ENCODE measurements at regions not wholly inside any gene's neighbourhood (a gene's known extent, or its start where the extent isn't known, plus 50 kb on each side); places are given as distances from the start of the nearest gene placed in this dataset.

DNA sequence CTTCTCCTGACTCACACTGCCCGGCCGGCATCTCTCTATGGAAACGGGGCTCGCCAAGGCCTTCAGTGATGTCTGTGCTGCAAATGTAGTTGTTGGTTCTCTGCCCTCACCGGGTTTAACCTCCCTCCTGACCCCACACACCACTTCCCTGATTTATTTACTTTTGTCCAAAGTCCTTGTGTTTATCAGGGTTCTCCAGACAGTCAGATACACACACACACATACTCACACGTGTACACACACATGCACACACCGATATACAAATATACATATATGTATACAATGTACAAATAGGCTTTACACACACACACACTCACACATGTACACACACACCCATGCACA is 647.0 kb downstream of the BRD1 start:
- Histone ChIP-seq H3K4me1 (peaks cover 0 to 10% (median 0%) of the 10 kb centered on the region in 10 experiments; a peak in 6 of 20 replicates), H4K20me1 (peaks cover 0 to 35% (median 0%) of the 10 kb centered on the region in 11 experiments; a peak in 4 of 22 replicates), H3K9ac (no peak overlapping the region), H3K27ac (no peak overlapping the region), H3K9me3 (replicated peaks in 1 of 11) (no peaks in the 10 kb centered on the region), H3K4me3 (no peak overlapping the region), H3K4me2 (no peak overlapping the region), H3K36me3 (no peaks in the 10 kb centered on the region), H3K27me3 (peaks cover 0 to 11% (median 0%) of the 10 kb centered on the region in 11 experiments; a peak in 3 of 22 replicates)
- TF ChIP-seq Cebpa-rat (IDR thresholded peaks at IDR 0.05), result no peak

DNA sequence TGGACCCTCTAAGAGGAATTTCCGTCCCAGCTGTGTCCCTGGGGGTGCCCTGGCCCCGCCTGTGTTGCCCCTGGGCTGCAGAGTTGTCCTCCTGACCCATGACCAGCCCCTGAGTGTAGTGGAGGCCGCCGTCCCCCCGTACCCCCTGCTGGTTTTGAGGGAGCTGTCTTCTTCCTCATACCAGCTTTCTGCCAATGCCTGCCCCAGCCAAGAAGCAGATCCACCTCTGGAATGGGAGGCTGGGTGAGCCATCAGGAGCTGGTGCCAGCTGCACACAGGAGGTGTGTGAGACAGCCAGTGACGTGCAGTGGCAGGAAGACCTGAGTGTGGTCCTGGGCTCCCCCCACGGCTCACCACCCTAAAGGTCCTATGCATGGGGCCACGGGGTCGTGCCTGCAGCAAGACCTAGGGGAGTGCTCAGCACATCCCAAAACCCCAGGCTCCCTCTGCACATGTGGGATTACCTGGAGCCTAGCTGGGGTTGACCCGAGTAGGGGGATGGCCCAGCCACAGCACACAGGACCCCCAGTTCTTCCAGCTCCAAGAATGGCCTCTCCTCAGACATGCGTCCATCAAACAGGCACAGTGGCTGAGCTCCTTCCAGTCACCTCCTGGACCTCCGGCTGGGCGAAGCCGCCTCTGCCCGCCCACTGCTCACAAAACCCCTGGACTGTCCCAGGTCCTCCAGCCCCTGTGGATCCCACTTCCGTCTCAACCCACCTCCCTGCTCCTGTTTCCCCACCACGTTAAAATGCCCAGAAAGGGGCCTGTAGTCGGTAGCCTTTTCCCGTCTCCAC is 647.6 kb downstream of the BRD1 start:
- H3K4me2 ChIP-seq, result no peak overlapping the region
- H4K20me1 ChIP-seq, result peaks cover 0 to 35% (median 0%) of the 10 kb centered on the region in 11 experiments; a peak in 4 of 22 replicates
- H3K4me3 ChIP-seq, result no peak overlapping the region
- H3K27ac ChIP-seq, result no peak overlapping the region
- no peaks in the 10 kb centered on the region for H3K9me3 ChIP-seq (replicated peaks in 1 of 11)
- peaks cover 0 to 11% (median 0%) of the 10 kb centered on the region in 11 experiments; a peak in 3 of 22 replicates for H3K27me3 ChIP-seq
- H3K9ac ChIP-seq, result no peak overlapping the region
- no peak for TF ChIP-seq Cebpa-rat (IDR thresholded peaks at IDR 0.05)
- H3K4me1 ChIP-seq, result peaks cover 0 to 10% (median 0%) of the 10 kb centered on the region in 10 experiments; a peak in 6 of 20 replicates
- no peaks in the 10 kb centered on the region for H3K36me3 ChIP-seq

DNA sequence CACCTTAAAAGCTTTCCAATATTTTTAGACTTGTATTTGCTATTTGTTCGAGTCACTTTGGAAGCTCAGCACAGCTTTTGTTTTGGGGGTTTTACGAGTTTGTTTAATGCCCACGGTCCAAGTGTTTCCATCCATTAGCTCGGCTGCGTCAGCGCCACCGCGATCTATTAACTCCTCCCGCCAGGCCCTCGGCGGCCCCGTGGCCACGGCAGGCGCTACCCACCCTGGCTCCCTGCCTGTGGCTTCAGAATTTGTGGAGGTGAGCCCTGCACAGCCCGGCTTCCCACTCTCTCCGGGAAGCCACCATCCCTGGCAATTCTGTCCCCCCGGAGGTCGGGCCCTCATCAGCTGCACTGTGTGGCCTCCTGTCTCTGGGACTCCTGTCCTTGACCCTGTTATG is 648.5 kb downstream of the BRD1 start:
- TF ChIP-seq Cebpa-rat (IDR thresholded peaks at IDR 0.05), result no peak
- no peaks in the 10 kb centered on the region for H3K36me3 ChIP-seq
- no peak overlapping the region for H3K9ac ChIP-seq
- H3K27ac ChIP-seq, result no peak overlapping the region
- H3K4me2 ChIP-seq, result no peak overlapping the region
- H3K4me3 ChIP-seq, result no peak overlapping the region
- no peaks in the 10 kb centered on the region for H3K9me3 ChIP-seq (replicated peaks in 1 of 11)
- peaks cover 0 to 33% (median 0%) of the 10 kb centered on the region in 11 experiments; a peak in 4 of 22 replicates for H4K20me1 ChIP-seq
- 0 out of 20 replicates have a peak, but pooled peaks cover 0 to under 1% (median 0%) of the 10 kb centered on the region in 10 experiments for H3K4me1 ChIP-seq
- 0 out of 22 replicates have a peak, but pooled peaks cover 0 to 3% (median 0%) of the 10 kb centered on the region in 11 experiments for H3K27me3 ChIP-seq

DNA sequence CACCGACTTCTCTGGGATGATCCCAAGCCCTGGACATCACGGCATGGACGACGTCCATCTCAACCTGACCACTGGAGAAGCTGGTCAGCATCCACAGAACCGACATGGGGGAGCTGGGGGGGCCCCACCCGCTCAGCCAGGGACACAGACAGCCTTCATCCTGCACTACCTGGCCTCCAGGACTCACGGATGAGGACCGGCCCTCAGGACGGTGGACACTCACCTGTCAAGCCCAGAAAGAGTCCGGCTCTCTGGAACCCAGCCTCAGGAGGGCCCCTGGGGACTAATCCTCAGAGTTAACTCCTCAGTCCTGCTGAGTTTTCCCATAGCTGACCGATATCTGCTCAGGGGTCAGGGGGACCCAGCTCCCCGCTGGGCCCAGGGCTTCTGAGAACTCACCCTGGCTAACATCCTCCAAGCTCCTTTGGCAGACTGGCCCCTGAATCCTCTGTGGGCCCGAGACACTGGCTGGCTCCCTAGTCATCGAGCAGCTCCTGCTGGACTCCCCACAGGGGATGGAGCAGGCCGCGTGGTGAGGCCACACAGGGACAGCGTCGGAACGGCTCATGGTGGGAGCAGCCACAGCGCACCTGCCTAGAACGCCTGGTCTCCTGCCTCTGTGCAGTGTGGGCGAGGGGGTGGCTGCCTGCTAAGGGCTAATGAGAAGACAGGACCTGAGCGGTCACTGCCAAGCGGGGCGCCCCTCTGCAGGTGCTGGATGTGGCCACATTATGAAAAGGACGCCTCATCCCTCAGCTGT is 649.2 kb downstream of the BRD1 start:
- Histone ChIP-seq H3K4me3 (no peak overlapping the region), H3K9me3 (replicated peaks in 1 of 11) (no peaks in the 10 kb centered on the region), H3K4me2 (no peak overlapping the region), H3K27ac (no peak overlapping the region), H3K9ac (no peak overlapping the region), H4K20me1 (peaks cover 0 to 25% (median 0%) of the 10 kb centered on the region in 11 experiments; a peak in 4 of 22 replicates), H3K27me3 (no peaks in the 10 kb centered on the region), H3K4me1 (no peaks in the 10 kb centered on the region), H3K36me3 (no peaks in the 10 kb centered on the region)
- TF ChIP-seq Cebpa-rat (IDR thresholded peaks at IDR 0.05), result no peak

DNA sequence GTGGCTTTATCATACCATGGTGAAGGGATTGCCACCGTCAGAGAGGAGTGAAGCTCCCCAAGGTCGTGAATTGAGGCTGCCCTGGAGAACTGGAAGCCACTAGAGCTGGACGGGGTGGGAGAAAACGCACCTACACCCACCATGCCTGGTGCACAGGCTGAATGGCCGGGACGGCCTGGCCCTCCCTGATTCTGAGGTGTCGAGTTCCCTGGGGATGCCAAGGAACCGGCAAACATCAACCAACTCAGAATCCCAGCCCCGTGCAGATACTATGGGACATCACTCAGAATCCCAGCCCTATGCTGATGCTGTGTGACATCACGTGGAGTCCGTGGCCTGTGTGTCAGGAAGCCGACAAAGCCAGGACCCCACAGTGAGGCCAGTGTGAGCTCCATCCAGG is 650.0 kb downstream of the BRD1 start:
- H4K20me1 ChIP-seq, result peaks cover 0 to 23% (median 0%) of the 10 kb centered on the region in 11 experiments; a peak in 3 of 22 replicates
- no peak for TF ChIP-seq Cebpa-rat (IDR thresholded peaks at IDR 0.05)
- H3K9me3 ChIP-seq (replicated peaks in 1 of 11), result peaks cover 0 to 2% (median 0%) of the 10 kb centered on the region in 11 experiments; a peak in 2 of 22 replicates
- no peaks in the 10 kb centered on the region for H3K4me1 ChIP-seq
- no peaks in the 10 kb centered on the region for H3K36me3 ChIP-seq
- H3K27me3 ChIP-seq, result no peaks in the 10 kb centered on the region
- H3K4me2 ChIP-seq, result no peak overlapping the region
- H3K9ac ChIP-seq, result no peak overlapping the region
- H3K27ac ChIP-seq, result no peak overlapping the region
- no peak overlapping the region for H3K4me3 ChIP-seq

DNA sequence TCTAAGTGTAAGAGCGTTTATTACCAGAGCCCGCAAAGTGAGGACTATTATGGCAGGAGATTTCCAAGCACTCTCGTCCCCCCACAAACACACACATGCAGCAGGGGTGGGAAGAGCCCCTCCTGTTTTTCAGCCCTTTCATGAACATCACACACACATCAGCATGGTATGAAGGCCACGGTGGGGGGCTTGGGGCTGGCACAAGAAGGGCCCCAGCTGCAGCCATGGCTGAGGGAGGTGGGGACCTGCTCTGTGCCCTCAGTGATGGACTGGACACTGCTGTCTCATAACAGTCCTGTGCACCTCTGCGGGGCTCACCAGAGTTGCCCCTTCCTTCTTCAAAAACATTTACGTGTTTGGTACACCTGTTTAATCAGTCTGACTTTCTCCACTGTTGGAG is 650.7 kb downstream of the BRD1 start:
- no peaks in the 10 kb centered on the region for H3K27me3 ChIP-seq
- no peak overlapping the region for H3K27ac ChIP-seq
- no peak overlapping the region for H3K9ac ChIP-seq
- no peak overlapping the region for H3K4me3 ChIP-seq
- peaks cover 0 to 20% (median 0%) of the 10 kb centered on the region in 11 experiments; a peak in 2 of 22 replicates for H4K20me1 ChIP-seq
- H3K4me2 ChIP-seq, result no peak overlapping the region
- H3K36me3 ChIP-seq, result no peaks in the 10 kb centered on the region
- no peak for TF ChIP-seq Cebpa-rat (IDR thresholded peaks at IDR 0.05)
- no peaks in the 10 kb centered on the region for H3K4me1 ChIP-seq
- H3K9me3 ChIP-seq (replicated peaks in 1 of 11), result peaks cover 3 to 9% (median 4%) of the 10 kb centered on the region in 11 experiments; a peak in 15 of 22 replicates

DNA sequence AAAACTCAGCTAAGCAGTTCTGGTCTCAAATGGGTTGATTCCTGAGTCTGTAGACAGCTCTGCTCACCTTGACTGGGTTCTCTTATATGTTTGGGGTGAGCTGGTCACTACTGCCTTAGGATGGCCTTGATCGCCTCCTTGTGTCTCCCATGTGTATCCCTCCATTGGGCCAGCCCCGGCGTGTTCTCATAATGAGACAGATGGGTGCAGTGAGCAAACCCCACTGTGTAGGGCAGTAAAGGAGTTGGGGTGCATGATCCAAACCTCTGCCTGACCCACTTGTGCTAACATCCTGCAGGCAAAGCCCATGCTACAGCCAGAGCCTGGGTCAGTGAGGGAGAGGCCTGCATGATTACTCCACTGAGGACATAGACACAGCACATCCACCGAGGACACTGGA is 657.6 kb downstream of the BRD1 start:
- H3K36me3 ChIP-seq, result no peaks in the 10 kb centered on the region

DNA sequence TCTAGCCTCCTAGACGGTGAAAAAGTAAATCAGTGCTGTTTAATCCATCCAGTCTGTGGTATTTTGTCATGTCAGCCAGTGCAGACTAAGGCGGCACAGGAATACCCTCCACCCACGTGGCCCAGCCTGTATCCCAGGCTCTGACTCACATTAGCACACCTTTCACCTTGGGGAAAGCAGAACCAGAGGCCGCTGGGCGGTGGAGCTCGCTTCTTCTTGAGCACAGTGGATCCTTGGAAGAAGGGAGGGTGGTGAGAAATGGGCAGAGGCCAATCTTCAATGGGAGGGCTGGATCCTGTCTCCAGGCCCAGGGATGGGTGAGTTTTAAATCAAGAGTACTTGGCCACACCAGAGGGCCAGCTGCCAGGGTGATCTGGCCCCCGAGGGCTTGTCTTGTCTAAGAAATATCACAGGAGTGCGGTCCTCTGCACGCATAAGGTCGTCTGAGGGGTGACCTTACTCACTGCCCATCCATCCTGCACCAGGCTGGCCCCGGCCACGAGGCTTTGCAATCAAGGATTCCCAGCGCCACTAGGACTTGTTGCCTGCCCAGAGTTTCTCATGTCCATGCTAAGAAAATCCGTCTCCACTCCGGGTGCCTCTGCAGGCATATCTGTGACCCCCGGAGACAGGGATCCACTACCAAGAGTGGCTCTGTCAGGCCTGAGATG is 658.5 kb downstream of the BRD1 start:
- H3K4me1 ChIP-seq, result no peaks in the 10 kb centered on the region
- H3K4me2 ChIP-seq, result no peak overlapping the region
- no peak overlapping the region for H3K4me3 ChIP-seq
- H3K9ac ChIP-seq, result no peak overlapping the region
- H3K27ac ChIP-seq, result no peak overlapping the region
- no peaks in the 10 kb centered on the region for H3K36me3 ChIP-seq
- no peak for TF ChIP-seq Cebpa-rat (IDR thresholded peaks at IDR 0.05)
- peaks cover 25 to 51% (median 39%) of the 10 kb centered on the region in 11 experiments for H3K9me3 ChIP-seq (replicated peaks in 1 of 11)
- no peaks in the 10 kb centered on the region for H3K27me3 ChIP-seq
- H4K20me1 ChIP-seq, result no peaks in the 10 kb centered on the region

More for the DNA sequence above, 657.6 kb downstream of the BRD1 start:
- TF ChIP-seq Cebpa-rat (IDR thresholded peaks at IDR 0.05), result no peak
- Histone ChIP-seq H4K20me1 (no peaks in the 10 kb centered on the region), H3K9ac (no peak overlapping the region), H3K4me3 (no peak overlapping the region), H3K27me3 (no peaks in the 10 kb centered on the region), H3K4me1 (no peaks in the 10 kb centered on the region), H3K9me3 (replicated peaks in 1 of 11) (peaks cover 25 to 51% (median 39%) of the 10 kb centered on the region in 11 experiments), H3K27ac (no peak overlapping the region), H3K4me2 (no peak overlapping the region)
